SK-N-SH treated with all-trans-retinoic acid at 6 μM for 48 hours (cell line): ENCODE measurements at regions not wholly inside any gene's neighbourhood (a gene's known extent, or its start where the extent isn't known, plus 50 kb on each side); places are given as distances from the start of the nearest gene placed in this dataset.
"Not testable (repeated sequence)": the region's sequence is repeated elsewhere in the genome, so short reads cannot be mapped to it uniquely, and the experiment has no call there.

Experiments
- ATAC-seq: fragments of 200-7000 bp; cut with Tn5 transposase; 3 replicates; pipeline ENCODE4 v1.9.1; 2020; ENCODE audit warnings: mild to moderate bottlenecking, moderate library complexity
- ARNTL ChIP-seq: fragments of 450-650 bp; formaldehyde crosslinking; IDR thresholded peaks from 2 replicates; pipeline ENCODE4 v1.5.0; 2020; ENCODE audit warnings: low read depth, mild to moderate bottlenecking, moderate library complexity, borderline replicate concordance
- BACH2 ChIP-seq: fragments of 250-450 bp; sonication (Bioruptor Pico); IDR thresholded peaks from 2 replicates; pipeline ENCODE4 v1.9.0; 2021; ENCODE audit warnings: mild to moderate bottlenecking, borderline replicate concordance
- CSDC2 ChIP-seq: fragments of 250-450 bp; sonication (Bioruptor Pico); IDR thresholded peaks from 2 replicates; pipeline ENCODE4 v1.5.0; 2020; ENCODE audit warnings: mild to moderate bottlenecking, moderate library complexity
- ESRRG ChIP-seq: fragments of 250-450 bp; sonication (Bioruptor Pico); IDR thresholded peaks from 2 replicates; pipeline ENCODE4 v1.6.1; 2021; ENCODE audit warnings: mild to moderate bottlenecking
- GLIS3 ChIP-seq: fragments of 250-450 bp; sonication (Bioruptor Pico); IDR thresholded peaks from 2 replicates; pipeline ENCODE4 v1.5.0; 2020; ENCODE audit warnings: mild to moderate bottlenecking, moderate library complexity
- ISL1 ChIP-seq: fragments of 250-450 bp; sonication (Bioruptor Pico); IDR thresholded peaks from 2 replicates; pipeline ENCODE4 v2.1.2; 2022; ENCODE audit warnings: mild to moderate bottlenecking, moderate library complexity
- OSR1 ChIP-seq: fragments of 250-450 bp; sonication (Bioruptor Pico); IDR thresholded peaks from 2 replicates; pipeline ENCODE4 v1.8.0; 2022; ENCODE audit warnings: moderate library complexity, mild to moderate bottlenecking, inconsistent platforms
- PPARA ChIP-seq: fragments of 250-450 bp; sonication (Bioruptor Pico); IDR thresholded peaks from 2 replicates; pipeline ENCODE4 v1.5.0; 2020; ENCODE audit warnings: mild to moderate bottlenecking, borderline replicate concordance
- SNAI2 ChIP-seq: fragments of 250-450 bp; sonication (Bioruptor Pico); IDR thresholded peaks from 2 replicates; pipeline ENCODE4 v1.5.0; 2020; ENCODE audit warnings: mild to moderate bottlenecking, moderate library complexity
- TCF4 ChIP-seq: fragments of 250-450 bp; sonication (Bioruptor Pico); IDR thresholded peaks from 2 replicates; pipeline ENCODE4 v1.8.0; 2021; ENCODE audit warnings: mild to moderate bottlenecking, moderate library complexity, borderline replicate concordance
- ZC3H10 ChIP-seq: fragments of 250-450 bp; sonication (Bioruptor Pico); IDR thresholded peaks from 2 replicates; pipeline ENCODE4 v1.5.1; 2021; ENCODE audit warnings: mild to moderate bottlenecking, moderate library complexity
- ZFP3 ChIP-seq: fragments of 250-450 bp; sonication (Bioruptor Pico); IDR thresholded peaks from 2 replicates; pipeline ENCODE4 v1.5.0; 2020; ENCODE audit warnings: mild to moderate bottlenecking, moderate library complexity
- ZFP30 ChIP-seq: fragments of 450-650 bp; formaldehyde crosslinking; IDR thresholded peaks from 2 replicates; pipeline ENCODE4 v1.5.0; 2022; ENCODE audit warnings: mild to moderate bottlenecking, moderate library complexity
- ZNF565 ChIP-seq: fragments of 450-650 bp; formaldehyde crosslinking; conservative IDR thresholded peaks from 2 replicates; pipeline ENCODE4 v1.5.0; 2020; ENCODE audit warnings: low read depth, mild to moderate bottlenecking, moderate library complexity
- ZNF70 ChIP-seq: fragments of 450-650 bp; formaldehyde crosslinking; IDR thresholded peaks from 2 replicates; pipeline ENCODE4 v1.5.0; 2020; ENCODE audit warnings: mild to moderate bottlenecking, moderate library complexity
- ZNF8 ChIP-seq: fragments of 450-650 bp; formaldehyde crosslinking; IDR thresholded peaks from 2 replicates; pipeline ENCODE4 v1.5.0; 2020; ENCODE audit warnings: mild to moderate bottlenecking, moderate library complexity
- TF ChIP-seq, protein P1 (sequence below): fragments of 250-450 bp; sonication (Bioruptor Pico); IDR thresholded peaks from 2 replicates; pipeline ENCODE4 v1.5.1; 2021; ENCODE audit warnings: mild to moderate bottlenecking, moderate library complexity
- TF ChIP-seq, protein P2 (sequence below): fragments of 250-450 bp; sonication (Bioruptor Pico); IDR thresholded peaks from 2 replicates; pipeline ENCODE4 v1.5.0; 2020; ENCODE audit warnings: mild to moderate bottlenecking, moderate library complexity
- TF ChIP-seq, protein P3 (sequence below): fragments of 250-450 bp; sonication (Bioruptor Pico); IDR thresholded peaks from 2 replicates; pipeline ENCODE4 v1.8.0; 2021; ENCODE audit warnings: low read depth, mild to moderate bottlenecking, moderate library complexity, borderline replicate concordance
- TF ChIP-seq, protein P4 (sequence below): fragments of 250-450 bp; sonication (Bioruptor Pico); IDR thresholded peaks from 2 replicates; pipeline ENCODE4 v1.5.1; 2020; ENCODE audit warnings: low read depth, mild to moderate bottlenecking, moderate library complexity
- TF ChIP-seq, protein P5 (sequence below): fragments of 250-450 bp; sonication (Bioruptor Pico); IDR thresholded peaks from 2 replicates; pipeline ENCODE4 v1.8.0; 2020; ENCODE audit warnings: mild to moderate bottlenecking, moderate library complexity, borderline replicate concordance

DNA sequence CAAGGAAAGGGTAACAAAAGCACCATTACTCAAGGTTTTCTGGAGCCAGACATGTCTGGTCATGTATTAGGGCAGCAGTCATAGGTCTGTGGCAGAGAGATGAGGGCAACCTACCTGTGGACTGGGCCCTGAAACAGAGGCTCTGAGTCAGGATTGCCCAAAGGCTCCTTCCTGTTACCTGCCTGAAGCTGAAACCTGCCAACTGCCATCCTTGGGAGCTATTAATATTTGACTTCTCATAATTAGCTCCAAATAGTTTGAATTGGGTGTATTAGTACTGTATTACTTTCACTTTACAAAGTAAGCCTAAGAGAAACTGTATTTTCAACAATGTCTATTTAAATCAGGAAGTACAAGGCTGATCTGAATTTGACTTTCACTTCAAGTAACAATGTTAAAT, 72.0 kb upstream of the TBX18 start:
- no peak for TF ChIP-seq BACH2
- TF ChIP-seq, protein P1, sequence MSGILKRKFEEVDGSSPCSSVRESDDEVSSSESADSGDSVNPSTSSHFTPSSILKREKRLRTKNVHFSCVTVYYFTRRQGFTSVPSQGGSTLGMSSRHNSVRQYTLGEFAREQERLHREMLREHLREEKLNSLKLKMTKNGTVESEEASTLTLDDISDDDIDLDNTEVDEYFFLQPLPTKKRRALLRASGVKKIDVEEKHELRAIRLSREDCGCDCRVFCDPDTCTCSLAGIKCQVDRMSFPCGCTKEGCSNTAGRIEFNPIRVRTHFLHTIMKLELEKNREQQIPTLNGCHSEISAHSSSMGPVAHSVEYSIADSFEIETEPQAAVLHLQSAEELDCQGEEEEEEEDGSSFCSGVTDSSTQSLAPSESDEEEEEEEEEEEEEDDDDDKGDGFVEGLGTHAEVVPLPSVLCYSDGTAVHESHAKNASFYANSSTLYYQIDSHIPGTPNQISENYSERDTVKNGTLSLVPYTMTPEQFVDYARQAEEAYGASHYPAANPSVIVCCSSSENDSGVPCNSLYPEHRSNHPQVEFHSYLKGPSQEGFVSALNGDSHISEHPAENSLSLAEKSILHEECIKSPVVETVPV, result no peak
- TF ChIP-seq ZC3H10 (CRISPR knock-in tag), result no peak
- no peak for TF ChIP-seq PPARA (CRISPR knock-in tag)
- TF ChIP-seq ISL1 (CRISPR knock-in tag), result no peak
- TF ChIP-seq ZNF70 (CRISPR knock-in tag), result no peak
- TF ChIP-seq, protein P2, sequence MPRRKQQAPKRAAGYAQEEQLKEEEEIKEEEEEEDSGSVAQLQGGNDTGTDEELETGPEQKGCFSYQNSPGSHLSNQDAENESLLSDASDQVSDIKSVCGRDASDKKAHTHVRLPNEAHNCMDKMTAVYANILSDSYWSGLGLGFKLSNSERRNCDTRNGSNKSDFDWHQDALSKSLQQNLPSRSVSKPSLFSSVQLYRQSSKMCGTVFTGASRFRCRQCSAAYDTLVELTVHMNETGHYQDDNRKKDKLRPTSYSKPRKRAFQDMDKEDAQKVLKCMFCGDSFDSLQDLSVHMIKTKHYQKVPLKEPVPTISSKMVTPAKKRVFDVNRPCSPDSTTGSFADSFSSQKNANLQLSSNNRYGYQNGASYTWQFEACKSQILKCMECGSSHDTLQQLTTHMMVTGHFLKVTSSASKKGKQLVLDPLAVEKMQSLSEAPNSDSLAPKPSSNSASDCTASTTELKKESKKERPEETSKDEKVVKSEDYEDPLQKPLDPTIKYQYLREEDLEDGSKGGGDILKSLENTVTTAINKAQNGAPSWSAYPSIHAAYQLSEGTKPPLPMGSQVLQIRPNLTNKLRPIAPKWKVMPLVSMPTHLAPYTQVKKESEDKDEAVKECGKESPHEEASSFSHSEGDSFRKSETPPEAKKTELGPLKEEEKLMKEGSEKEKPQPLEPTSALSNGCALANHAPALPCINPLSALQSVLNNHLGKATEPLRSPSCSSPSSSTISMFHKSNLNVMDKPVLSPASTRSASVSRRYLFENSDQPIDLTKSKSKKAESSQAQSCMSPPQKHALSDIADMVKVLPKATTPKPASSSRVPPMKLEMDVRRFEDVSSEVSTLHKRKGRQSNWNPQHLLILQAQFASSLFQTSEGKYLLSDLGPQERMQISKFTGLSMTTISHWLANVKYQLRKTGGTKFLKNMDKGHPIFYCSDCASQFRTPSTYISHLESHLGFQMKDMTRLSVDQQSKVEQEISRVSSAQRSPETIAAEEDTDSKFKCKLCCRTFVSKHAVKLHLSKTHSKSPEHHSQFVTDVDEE (CRISPR knock-in tag), result no peak
- TF ChIP-seq, protein P3, sequence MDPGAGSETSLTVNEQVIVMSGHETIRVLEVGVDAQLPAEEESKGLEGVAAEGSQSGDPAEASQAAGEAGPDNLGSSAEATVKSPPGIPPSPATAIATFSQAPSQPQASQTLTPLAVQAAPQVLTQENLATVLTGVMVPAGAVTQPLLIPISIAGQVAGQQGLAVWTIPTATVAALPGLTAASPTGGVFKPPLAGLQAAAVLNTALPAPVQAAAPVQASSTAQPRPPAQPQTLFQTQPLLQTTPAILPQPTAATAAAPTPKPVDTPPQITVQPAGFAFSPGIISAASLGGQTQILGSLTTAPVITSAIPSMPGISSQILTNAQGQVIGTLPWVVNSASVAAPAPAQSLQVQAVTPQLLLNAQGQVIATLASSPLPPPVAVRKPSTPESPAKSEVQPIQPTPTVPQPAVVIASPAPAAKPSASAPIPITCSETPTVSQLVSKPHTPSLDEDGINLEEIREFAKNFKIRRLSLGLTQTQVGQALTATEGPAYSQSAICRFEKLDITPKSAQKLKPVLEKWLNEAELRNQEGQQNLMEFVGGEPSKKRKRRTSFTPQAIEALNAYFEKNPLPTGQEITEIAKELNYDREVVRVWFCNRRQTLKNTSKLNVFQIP (CRISPR knock-in tag), result no peak
- TF ChIP-seq OSR1 (CRISPR knock-in tag), result no peak
- no peak for TF ChIP-seq ZFP30 (CRISPR knock-in tag)

DNA sequence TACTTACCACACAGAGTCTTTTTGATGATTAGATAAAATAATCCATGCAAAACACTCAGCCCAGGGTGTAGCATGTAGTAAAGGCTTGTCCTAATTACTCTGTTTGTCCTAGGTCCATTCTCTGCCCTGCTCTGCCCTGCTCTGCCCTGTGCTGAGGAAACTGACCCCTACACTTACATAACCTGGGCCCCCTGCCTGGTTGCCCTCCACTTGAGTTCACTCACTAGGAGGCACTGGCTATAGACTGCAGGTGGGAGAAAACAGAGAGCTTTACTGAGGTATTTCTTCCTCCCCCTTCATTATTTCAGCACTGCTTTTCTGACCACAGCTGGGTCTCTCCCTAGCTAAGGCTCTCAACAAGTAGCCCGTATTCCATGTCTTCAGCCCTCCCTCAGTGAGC, 70.9 kb upstream of the TBX18 start:
- no peak for TF ChIP-seq SNAI2
- no peak for TF ChIP-seq TCF4 (CRISPR knock-in tag)
- TF ChIP-seq PPARA (CRISPR knock-in tag), result no peak
- no peak for TF ChIP-seq ZNF70 (CRISPR knock-in tag)
- TF ChIP-seq ESRRG (CRISPR knock-in tag), result no peak
- no peak for TF ChIP-seq ZFP3
- TF ChIP-seq, protein P2 (CRISPR knock-in tag), result no peak
- TF ChIP-seq GLIS3 (CRISPR knock-in tag), result no peak
- TF ChIP-seq, protein P4, sequence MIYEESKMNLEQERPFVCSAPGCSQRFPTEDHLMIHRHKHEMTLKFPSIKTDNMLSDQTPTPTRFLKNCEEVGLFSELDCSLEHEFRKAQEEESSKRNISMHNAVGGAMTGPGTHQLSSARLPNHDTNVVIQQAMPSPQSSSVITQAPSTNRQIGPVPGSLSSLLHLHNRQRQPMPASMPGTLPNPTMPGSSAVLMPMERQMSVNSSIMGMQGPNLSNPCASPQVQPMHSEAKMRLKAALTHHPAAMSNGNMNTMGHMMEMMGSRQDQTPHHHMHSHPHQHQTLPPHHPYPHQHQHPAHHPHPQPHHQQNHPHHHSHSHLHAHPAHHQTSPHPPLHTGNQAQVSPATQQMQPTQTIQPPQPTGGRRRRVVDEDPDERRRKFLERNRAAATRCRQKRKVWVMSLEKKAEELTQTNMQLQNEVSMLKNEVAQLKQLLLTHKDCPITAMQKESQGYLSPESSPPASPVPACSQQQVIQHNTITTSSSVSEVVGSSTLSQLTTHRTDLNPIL (CRISPR knock-in tag), result no peak
- TF ChIP-seq ISL1 (CRISPR knock-in tag), result no peak
- no peak for TF ChIP-seq ZNF8
- no peak for TF ChIP-seq ZNF565 (CRISPR knock-in tag)
- TF ChIP-seq CSDC2, result no peak
- no peak for TF ChIP-seq ARNTL
- TF ChIP-seq OSR1 (CRISPR knock-in tag), result no peak
- no peak for ATAC-seq

More for the DNA sequence above, 72.0 kb upstream of the TBX18 start:
- ATAC-seq, result no peak

DNA sequence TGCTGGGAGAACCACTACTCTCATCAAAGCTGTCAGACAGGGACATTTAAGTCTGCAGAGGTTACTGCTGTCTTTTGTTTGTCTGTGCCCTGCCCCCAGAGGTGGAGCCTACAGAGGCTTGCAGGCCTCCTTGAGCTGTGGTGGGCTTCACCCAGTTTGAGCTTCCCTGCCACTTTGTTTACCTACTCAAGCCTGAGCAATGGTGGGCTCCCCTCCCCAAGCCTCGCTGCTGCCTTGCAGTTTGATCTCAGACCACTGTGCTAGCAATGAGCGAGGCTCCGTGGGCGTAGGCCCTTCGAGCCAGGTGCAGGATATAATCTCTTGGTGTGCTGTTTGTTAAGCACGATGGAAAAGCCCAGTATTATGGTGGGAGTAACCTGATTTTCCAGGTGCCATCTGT, 67.5 kb upstream of the TBX18 start:
- not testable (repeated sequence) for ATAC-seq

DNA sequence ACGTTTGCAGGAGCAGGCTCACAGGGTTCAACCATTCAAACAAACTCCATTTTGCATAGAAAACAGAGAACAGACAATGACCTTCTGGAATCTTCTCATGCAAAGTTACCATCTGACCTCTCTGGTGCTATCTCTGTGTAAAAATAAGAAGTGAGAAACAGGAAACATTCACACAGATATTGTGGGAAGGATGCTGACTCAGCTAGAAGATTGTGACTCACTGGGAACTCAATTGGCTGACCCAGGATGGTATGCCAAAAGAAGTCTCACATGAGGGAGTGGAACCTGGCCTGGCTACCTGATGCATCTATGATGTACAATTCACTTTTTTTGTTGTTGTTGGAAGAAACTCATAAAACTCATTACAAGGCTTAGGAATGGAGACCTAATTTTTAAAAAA, 61.1 kb upstream of the TBX18 start:
- TF ChIP-seq PPARA (CRISPR knock-in tag), result no peak
- no peak for TF ChIP-seq ZFP3
- TF ChIP-seq, protein P5, sequence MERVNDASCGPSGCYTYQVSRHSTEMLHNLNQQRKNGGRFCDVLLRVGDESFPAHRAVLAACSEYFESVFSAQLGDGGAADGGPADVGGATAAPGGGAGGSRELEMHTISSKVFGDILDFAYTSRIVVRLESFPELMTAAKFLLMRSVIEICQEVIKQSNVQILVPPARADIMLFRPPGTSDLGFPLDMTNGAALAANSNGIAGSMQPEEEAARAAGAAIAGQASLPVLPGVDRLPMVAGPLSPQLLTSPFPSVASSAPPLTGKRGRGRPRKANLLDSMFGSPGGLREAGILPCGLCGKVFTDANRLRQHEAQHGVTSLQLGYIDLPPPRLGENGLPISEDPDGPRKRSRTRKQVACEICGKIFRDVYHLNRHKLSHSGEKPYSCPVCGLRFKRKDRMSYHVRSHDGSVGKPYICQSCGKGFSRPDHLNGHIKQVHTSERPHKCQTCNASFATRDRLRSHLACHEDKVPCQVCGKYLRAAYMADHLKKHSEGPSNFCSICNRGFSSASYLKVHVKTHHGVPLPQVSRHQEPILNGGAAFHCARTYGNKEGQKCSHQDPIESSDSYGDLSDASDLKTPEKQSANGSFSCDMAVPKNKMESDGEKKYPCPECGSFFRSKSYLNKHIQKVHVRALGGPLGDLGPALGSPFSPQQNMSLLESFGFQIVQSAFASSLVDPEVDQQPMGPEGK (CRISPR knock-in tag), result no peak
- ATAC-seq, result no peak

DNA sequence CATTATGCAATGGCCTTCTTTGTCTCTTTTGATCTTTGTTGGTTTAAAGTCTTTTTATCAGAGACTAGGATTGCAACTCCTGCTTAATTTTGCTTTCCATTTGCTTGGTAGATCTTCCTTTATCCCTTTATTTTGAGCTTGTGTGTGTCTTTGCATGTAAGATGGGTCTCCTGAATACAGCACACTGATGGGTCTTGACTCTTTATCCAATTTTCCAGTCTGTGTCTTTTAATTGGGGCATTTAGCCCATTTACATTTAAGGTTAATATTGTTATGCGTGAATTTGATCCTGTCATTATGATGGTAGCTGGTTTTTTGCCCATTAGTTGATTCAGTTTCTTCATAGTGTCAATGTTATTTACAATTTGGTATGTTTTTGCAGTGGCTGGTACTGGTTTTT, 56.9 kb upstream of the TBX18 start:
- not testable (repeated sequence) for ATAC-seq
